RWPE2 (cell line): ENCODE measurements at regions not wholly inside any gene's neighbourhood (a gene's known extent, or its start where the extent isn't known, plus 50 kb on each side); places are given as distances from the start of the nearest gene placed in this dataset.

ENCODE experiments used
- ATAC-seq: fragments of 200-7000 bp; cut with Tn5 transposase; 3 replicates; pipeline ENCODE4 v1.9.1; 2021; ENCODE audit warnings: low read depth
- DNase-seq: peaks from one replicate; pipeline ENCODE4 v3.0.0-alpha.2; 2020; ENCODE audit warnings: low spot score
- H3K27ac ChIP-seq: fragments of 450-650 bp; 2 replicates; pipeline ENCODE4 v1.5.1; 2017; ENCODE audit warnings: mild to moderate bottlenecking; ENCODE audit not compliant: poor library complexity, severe bottlenecking
- H3K27me3 ChIP-seq: fragments of 250-450 bp; sonication (Bioruptor Pico); 2 replicates; pipeline ENCODE4 v1.5.1; 2021; ENCODE audit warnings: mild to moderate bottlenecking, moderate library complexity; ENCODE audit not compliant: insufficient read depth, poor library complexity, severe bottlenecking
- H3K36me3 ChIP-seq: fragments of 250-450 bp; sonication (Bioruptor Pico); 2 replicates; pipeline ENCODE4 v1.5.1; 2020; ENCODE audit warnings: low read depth, mild to moderate bottlenecking, moderate library complexity
- H3K4me1 ChIP-seq: fragments of 250-450 bp; sonication (Bioruptor Pico); 2 replicates; pipeline ENCODE4 v1.5.1; 2021; ENCODE audit warnings: mild to moderate bottlenecking, moderate library complexity; ENCODE audit not compliant: insufficient read depth, poor library complexity, severe bottlenecking
- H3K4me3 ChIP-seq: fragments of 250-450 bp; sonication (Bioruptor Pico); 2 replicates; pipeline ENCODE4 v1.5.1; 2021; ENCODE audit warnings: mild to moderate bottlenecking, moderate library complexity; ENCODE audit not compliant: severe bottlenecking
- H3K9me3 ChIP-seq: fragments of 250-450 bp; sonication (Bioruptor Pico); 2 replicates; pipeline ENCODE4 v1.5.1; 2021; ENCODE audit warnings: mild to moderate bottlenecking, moderate library complexity; ENCODE audit not compliant: severe bottlenecking
- TF ChIP-seq, protein P1 (sequence below): fragments of 450-650 bp; IDR thresholded peaks from one replicate; pipeline ENCODE4 v1.5.1; 2017; ENCODE audit warnings: mild to moderate bottlenecking, moderate library complexity; ENCODE audit not compliant: poor library complexity, severe bottlenecking

DNA sequence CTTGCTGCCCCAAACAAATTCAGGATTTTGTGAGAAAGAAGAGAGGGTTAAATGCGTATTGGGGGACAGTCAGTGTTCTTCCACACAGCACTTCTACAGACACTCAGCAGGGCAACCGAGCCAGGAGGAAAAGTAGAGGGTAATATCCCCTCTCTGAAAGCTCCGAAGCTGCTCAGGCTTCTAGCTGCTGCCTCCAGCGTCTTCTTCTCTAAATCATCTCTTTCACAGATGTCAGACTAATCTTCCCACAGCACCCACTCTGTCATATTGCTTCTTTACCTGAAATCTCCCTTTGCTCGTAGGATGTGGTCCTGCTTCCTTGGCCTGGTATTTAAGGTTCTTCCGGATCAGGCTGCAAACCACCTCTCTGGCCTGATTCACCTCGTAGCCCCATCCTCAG, 117.6 kb upstream of the HAAO start:
- no peak overlapping the region for H3K27ac ChIP-seq
- DNase-seq: no peak
- TF ChIP-seq, protein P1, sequence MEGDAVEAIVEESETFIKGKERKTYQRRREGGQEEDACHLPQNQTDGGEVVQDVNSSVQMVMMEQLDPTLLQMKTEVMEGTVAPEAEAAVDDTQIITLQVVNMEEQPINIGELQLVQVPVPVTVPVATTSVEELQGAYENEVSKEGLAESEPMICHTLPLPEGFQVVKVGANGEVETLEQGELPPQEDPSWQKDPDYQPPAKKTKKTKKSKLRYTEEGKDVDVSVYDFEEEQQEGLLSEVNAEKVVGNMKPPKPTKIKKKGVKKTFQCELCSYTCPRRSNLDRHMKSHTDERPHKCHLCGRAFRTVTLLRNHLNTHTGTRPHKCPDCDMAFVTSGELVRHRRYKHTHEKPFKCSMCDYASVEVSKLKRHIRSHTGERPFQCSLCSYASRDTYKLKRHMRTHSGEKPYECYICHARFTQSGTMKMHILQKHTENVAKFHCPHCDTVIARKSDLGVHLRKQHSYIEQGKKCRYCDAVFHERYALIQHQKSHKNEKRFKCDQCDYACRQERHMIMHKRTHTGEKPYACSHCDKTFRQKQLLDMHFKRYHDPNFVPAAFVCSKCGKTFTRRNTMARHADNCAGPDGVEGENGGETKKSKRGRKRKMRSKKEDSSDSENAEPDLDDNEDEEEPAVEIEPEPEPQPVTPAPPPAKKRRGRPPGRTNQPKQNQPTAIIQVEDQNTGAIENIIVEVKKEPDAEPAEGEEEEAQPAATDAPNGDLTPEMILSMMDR: no peak
- H3K4me1 ChIP-seq: peaks cover 9% of the 10 kb centered on the region
- H3K36me3 ChIP-seq: no peaks in the 10 kb centered on the region
- no peak for ATAC-seq
- H3K9me3 ChIP-seq: no peaks in the 10 kb centered on the region
- no peaks in the 10 kb centered on the region for H3K27me3 ChIP-seq
- H3K4me3 ChIP-seq: no peak overlapping the region

DNA sequence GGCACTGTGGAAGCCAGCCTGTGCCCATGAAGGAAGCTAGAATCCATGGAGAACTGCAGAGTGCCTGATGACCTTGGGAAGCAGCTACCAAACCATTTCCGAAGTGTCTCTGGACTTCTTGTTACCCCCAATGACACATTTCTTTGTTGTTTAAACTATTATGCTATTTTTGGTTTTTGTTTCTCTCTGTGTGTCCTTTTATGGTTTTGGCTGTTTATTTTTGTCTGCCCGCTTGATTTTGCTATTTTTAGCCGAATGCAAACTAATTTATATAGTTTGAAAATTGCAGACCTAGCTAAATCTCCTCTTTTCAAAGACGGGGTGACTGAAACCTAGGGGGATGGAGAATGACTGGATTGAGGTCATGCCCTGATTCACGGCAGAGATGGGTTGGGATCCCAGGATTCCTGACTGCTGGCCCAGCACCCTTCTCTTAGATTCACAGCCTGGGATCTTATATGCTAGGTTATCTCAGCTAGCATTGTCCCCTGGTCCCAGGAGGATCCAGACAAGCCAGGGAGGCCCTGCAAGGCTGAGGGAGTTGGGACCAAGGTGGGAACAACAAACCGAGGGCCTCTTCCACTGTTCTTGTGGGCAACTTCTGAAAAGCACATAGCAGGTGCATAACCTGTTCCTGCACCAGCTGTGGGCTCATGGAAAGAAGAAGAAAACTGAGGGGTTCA, 116.3 kb upstream of the HAAO start:
- TF ChIP-seq, protein P1: no peak
- DNase-seq: no peak
- ATAC-seq: no peak
- no peaks in the 10 kb centered on the region for H3K9me3 ChIP-seq
- H3K27me3 ChIP-seq: no peaks in the 10 kb centered on the region
- H3K4me3 ChIP-seq: no peak overlapping the region
- H3K36me3 ChIP-seq: no peaks in the 10 kb centered on the region
- no peak overlapping the region for H3K27ac ChIP-seq
- H3K4me1 ChIP-seq: peaks cover 9% of the 10 kb centered on the region

DNA sequence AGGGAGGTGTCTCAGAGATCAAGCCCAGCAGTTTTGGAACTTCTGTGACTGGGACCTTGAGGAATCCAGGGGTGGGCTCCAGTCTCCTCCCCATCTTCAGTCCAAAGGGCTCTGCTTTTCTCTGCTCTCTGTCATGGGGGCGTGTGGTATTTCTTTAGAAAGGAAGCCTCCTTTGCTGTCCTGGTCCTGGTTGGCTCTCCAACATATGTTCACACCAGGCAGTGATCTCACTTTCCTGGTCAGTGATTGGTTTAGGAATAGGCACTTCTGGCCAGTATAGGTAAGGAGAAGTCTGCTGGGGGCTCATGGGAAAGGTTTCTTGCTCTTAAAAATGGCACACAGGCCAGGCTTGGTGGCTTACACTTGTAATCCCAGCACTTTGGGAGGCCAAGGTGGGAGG, 115.5 kb upstream of the HAAO start:
- Histone ChIP-seq H3K9me3 (no peaks in the 10 kb centered on the region), H3K36me3 (no peaks in the 10 kb centered on the region), H3K27me3 (no peaks in the 10 kb centered on the region), H3K27ac (no peak overlapping the region), H3K4me1 (peaks cover 9% of the 10 kb centered on the region), H3K4me3 (no peak overlapping the region)
- ATAC-seq (no peak), DNase-seq (no peak)
- TF ChIP-seq, protein P1: no peak

DNA sequence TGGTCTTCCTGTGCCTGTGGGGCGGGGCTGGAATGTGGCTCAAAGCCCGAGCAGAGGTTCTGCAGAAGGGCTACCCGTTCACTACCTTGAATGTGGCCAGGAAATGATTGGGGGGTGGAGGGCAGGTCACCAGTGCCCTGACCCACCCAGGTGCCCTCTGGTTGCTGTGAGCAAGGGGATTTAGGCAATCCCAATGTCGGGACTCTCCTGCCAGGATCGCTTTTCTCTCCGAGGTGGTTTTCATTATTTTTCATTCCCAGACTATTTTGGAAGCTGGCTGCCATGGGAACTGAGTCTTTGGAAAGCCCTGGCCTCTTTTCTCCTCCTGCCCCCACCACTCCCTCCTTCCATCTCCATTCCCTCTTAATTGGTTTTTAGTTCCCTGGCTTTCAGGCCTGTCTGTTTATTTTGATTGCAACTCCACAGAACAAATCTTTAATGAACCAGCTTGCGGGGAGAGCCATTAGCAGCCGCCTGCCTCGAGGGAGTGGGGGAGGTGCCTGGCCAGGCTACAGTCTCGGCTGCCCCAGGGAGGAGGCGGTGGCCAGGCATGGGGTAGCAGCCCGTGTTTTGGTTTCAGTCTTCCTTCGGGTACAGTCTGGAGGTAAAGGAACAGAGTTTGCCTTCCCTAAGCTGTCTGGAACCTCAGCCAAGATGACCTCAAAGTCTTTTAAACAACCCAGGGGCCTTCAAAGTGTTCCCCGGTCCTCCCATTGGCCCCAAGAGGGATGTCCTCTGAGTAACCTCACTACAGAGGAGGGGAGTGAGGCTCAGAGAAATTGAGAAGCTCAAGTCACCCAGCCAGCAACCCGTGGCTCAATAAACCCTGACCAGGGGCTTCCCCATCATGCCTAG, 114.4 kb upstream of the HAAO start:
- DNase-seq: no peak
- Histone ChIP-seq H3K27me3 (no peaks in the 10 kb centered on the region), H3K36me3 (no peaks in the 10 kb centered on the region), H3K27ac (no peak overlapping the region), H3K4me3 (no peak overlapping the region), H3K4me1 (peaks cover 9% of the 10 kb centered on the region), H3K9me3 (no peaks in the 10 kb centered on the region)
- ATAC-seq: peak; percentile 50
- TF ChIP-seq, protein P1: no peak
